ENCODE measurements at regions not wholly inside any gene's neighbourhood (a gene's known extent, or its start where the extent isn't known, plus 50 kb on each side); places are given as distances from the start of the nearest gene placed in this dataset.

GRCh38 chr14:99009871-99010270 lies 262.1 kb downstream of the BCL11B start:
- TF ChIP-seq CTCF (IDR thresholded peaks at IDR 0.05) (no peak), POLR2A (IDR thresholded peaks at IDR 0.05) (no peak), POLR2AphosphoS5 (IDR thresholded peaks at IDR 0.05) (no peak)

All from prostate gland (tissue), 2 donors.